Right ventricle myocardium superior (tissue), 1 donor: ENCODE measurements at regions not wholly inside any gene's neighbourhood (a gene's known extent, or its start where the extent isn't known, plus 50 kb on each side); places are given as distances from the start of the nearest gene placed in this dataset.

Experiments used
- ATAC-seq: fragments of 200-7000 bp; cut with Tn5 transposase; one replicate; pipeline ENCODE4 v1.9.1; 2020; ENCODE audit warnings: mild to moderate bottlenecking; ENCODE audit not compliant: poor library complexity
- DNase-seq: peaks from one replicate; pipeline ENCODE4 v3.0.0-alpha.2; 2020
- intact Hi-C: fragments of 100-400 bp; cut with DNase I; formaldehyde crosslinking; loops from one replicate; pipeline ENCODE4 v1.11.2; 2022
- donor health status: DM: no; HTN: yes; CAD: no; lungs with severe emphysema.

DNA sequence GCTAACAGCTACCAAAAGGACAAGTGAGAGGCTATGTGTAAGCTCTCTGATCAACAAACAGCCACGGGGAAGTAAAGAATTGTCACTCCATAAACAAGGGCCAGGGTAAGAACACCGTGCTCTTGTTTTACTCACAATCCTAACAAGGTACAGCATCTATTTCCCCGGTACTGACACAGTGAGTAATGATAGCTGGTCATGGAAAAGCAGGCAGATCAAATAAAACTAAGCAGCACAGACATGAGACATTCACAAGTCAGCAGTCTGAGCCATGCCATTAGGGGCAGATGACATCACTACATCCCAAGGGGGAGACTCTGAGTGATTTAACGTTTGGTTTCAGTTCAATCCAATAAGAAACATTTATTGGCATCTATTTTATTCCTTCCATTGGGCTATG is 54.4 kb downstream of the ARL6IP4 start:
- ATAC-seq (no peak), DNase-seq (no peak)
- intact Hi-C loops = no loop called here

DNA sequence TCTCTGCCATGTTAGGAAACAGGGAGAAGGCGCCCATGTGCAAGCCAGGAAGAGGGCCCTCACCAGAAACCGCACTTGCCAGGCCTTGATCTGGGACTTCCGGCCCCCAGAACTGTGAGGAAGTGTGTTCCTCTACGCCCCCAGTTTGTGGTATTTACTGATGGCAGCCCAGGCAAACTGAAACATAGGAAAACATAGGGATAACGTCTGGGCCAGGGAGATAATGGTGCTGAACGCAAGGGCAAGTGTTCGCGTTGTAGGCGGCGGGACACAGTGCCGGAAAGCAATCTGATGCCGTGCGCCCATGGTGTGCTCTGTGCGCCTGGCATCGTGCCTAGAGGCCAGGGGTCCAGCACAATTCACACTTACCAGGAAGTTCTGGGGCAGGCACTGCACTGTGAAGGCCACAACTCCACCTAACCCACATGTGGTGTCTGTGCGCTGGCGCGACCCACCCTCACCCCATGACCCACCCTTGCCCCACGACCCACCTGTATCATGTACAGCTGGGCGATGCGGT is 53.6 kb downstream of the ARL6IP4 start:
- ATAC-seq (no peak), DNase-seq (peak; percentile 35)
- intact Hi-C loops = no loop called here

DNA sequence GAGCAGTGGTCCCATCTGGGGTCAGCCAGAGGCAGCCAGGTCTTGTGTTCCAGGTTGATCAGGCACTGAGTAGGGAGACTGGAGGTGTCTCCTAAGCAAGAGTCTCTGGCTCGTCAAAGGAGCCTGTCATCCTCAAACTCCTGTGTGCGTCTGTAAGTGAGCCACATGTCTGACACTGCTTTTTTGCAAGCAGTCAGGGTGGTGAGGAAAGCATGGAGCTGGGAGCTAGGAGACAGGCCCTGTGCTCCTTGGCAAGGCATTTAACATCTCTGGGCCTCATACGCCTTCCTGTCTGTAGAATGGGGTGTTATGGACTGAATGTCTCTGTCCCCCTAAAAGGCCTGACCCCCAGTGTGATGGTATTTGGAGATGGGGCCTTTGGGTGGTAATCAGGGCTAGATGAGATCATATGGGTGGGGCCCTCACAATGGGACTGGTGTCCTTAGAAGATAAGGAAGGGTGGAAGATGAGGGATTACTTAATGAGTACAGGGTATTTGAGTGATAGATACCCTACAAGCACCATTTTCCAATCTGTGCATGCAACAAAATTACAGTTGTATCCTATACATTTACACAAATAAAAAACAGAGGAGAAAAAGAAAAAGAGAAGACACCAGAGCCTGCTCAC is 53.0 kb downstream of the ARL6IP4 start:
- DNase-seq (peak; percentile 1), ATAC-seq (no peak)
- intact Hi-C loops = no loop called here

DNA sequence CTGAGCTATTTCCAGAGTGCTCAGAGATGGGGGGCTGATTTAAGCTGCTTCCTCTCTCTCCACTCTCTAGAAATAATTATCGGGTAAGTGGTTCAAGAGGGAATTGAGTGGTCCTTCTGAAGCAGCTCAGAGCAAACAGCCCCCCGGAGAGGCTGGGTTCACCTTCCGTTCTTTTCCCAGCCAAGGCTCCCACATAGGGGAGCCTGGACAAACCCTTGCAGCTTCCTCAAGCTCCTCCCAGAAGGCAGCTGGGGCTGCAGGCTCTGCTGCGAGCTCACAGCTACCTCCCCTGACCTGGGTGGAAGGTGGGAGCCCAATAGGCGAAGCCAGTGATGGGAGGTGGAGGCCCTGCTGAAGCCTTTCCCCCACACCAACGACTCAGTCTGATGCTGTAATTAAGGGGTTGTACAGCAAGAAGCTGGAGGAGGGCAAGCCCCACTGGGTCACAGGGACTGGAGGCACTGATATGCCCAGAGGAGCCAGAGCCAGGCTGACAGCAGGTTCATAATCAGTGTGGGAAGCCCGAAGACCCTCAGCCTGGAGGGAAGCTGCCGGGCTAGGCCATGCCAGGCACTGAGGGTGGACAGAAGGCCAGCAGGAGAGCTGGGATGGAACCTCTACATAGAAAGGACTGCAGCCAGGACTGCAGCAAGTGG is 52.4 kb downstream of the ARL6IP4 start:
- intact Hi-C loops = no loop called here
- ATAC-seq (no peak), DNase-seq (peak; percentile 28)
